NT2/D1 (cell line): ENCODE measurements at regions not wholly inside any gene's neighbourhood (a gene's known extent, or its start where the extent isn't known, plus 50 kb on each side); places are given as distances from the start of the nearest gene placed in this dataset.

Experiments used
- DNase-seq: peaks from one replicate; pipeline ENCODE4 v3.0.0-alpha.2; 2011; ENCODE audit warnings: low read depth, low spot score
- H3K27me3 ChIP-seq: 2 replicates; pipeline ENCODE4 v1.6.0; 2011; ENCODE audit warnings: mild to moderate bottlenecking; ENCODE audit not compliant: insufficient read length, insufficient read depth
- H3K36me3 ChIP-seq: 2 replicates; pipeline ENCODE4 v1.6.1; 2011; ENCODE audit warnings: mild to moderate bottlenecking, low read length, mixed read lengths; ENCODE audit not compliant: insufficient read depth, insufficient read length
- H3K4me1 ChIP-seq: 2 replicates; pipeline ENCODE4 v1.5.1; 2011; ENCODE audit not compliant: insufficient read depth, insufficient read length
- H3K4me3 ChIP-seq: 2 replicates; pipeline ENCODE4 v1.5.1; 2011; ENCODE audit warnings: low read depth; ENCODE audit not compliant: insufficient read length
- H3K9ac ChIP-seq: 2 replicates; pipeline ENCODE4 v1.6.0; 2011; ENCODE audit warnings: low read depth; ENCODE audit not compliant: insufficient read length
- H3K9me3 ChIP-seq: 2 replicates; pipeline ENCODE4 v1.5.1; 2011; ENCODE audit warnings: mild to moderate bottlenecking, low read length; ENCODE audit not compliant: insufficient read depth
- SUZ12 ChIP-seq: IDR thresholded peaks from 2 replicates; pipeline ENCODE4 v1.6.1; 2011; ENCODE audit not compliant: insufficient read length, insufficient read depth; ENCODE audit errors: extremely low read depth
- YY1 ChIP-seq: IDR thresholded peaks from 2 replicates; pipeline ENCODE4 v1.6.1; 2011; ENCODE audit not compliant: insufficient read length, insufficient read depth
- ZNF274 ChIP-seq: IDR thresholded peaks from 2 replicates; pipeline ENCODE4 v1.6.1; 2011; ENCODE audit warnings: mild to moderate bottlenecking, low read depth, low read length

DNA sequence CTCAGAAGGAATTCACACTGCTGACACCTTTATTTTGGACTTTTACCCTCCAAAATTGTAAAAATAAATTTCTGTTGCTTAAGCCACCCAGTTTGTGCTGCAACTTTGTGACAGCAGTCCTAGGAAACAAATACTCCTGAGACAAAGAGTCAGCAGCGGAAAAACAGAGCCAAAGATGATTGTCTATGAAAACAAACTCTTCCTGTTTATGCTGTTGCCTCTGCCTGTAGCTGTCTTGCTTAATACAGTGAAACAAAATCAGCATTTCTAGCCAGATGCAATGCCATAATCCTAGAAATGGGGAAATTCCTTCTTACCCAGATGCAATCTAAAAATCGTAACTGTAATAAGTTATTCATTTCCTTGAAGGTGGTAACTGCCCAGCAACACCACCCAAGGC, 387.5 kb upstream of the ATP11B start:
- Histone ChIP-seq H3K36me3 (no peaks in the 10 kb centered on the region), H3K9me3 (no peaks in the 10 kb centered on the region), H3K27me3 (no peaks in the 10 kb centered on the region), H3K4me1 (no peaks in the 10 kb centered on the region), H3K4me3 (no peak overlapping the region), H3K9ac (no peak overlapping the region)
- no peak for DNase-seq
- TF ChIP-seq SUZ12 (no peak), YY1 (no peak), ZNF274 (no peak)

DNA sequence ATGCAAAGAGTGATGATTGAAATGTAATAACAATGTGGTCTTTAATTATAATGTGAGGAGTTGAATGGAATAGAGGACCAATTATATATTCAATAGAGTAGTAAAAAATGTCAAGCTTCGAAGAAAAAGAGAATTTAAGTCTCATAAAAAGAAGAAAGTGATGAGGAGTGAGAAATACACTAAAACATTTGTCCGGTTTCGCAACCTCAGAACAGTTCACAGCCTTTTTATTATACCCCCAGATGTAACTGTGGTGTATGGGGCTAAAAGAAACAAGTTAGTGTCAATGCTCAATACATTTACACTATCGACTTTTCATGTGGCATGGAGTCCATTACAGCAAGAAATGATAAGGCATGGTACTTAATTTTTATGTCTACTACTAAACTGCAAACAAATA, 386.5 kb upstream of the ATP11B start:
- Histone ChIP-seq H3K9me3 (no peaks in the 10 kb centered on the region), H3K36me3 (no peaks in the 10 kb centered on the region), H3K4me3 (no peak overlapping the region), H3K4me1 (no peaks in the 10 kb centered on the region), H3K27me3 (no peaks in the 10 kb centered on the region), H3K9ac (no peak overlapping the region)
- no peak for TF ChIP-seq ZNF274
- TF ChIP-seq SUZ12 = no peak
- TF ChIP-seq YY1 = no peak
- no peak for DNase-seq

DNA sequence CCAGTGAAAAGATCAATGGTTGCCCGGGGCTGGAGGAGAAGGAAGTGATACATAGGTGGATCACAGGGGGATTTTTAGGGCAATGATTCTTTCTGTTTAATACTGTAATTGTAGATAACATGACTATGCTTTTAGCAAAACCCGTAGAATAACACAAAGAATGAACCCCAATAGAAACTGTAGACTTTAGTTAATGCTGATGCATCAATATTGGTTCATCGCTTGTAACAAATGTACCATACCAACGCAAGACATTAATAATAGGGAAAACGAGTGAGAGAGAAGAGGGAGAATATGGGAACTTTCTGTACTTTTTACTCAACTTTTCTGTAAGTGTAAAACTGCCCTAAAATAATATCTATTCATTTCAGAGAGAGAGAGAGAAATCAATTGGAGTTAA, 383.3 kb upstream of the ATP11B start:
- no peaks in the 10 kb centered on the region for H3K27me3 ChIP-seq
- H3K9ac ChIP-seq = no peak overlapping the region
- no peak overlapping the region for H3K4me3 ChIP-seq
- H3K4me1 ChIP-seq = no peaks in the 10 kb centered on the region
- TF ChIP-seq SUZ12 (no peak), YY1 (no peak), ZNF274 (no peak)
- no peaks in the 10 kb centered on the region for H3K36me3 ChIP-seq
- DNase-seq = no peak
- H3K9me3 ChIP-seq = no peaks in the 10 kb centered on the region

DNA sequence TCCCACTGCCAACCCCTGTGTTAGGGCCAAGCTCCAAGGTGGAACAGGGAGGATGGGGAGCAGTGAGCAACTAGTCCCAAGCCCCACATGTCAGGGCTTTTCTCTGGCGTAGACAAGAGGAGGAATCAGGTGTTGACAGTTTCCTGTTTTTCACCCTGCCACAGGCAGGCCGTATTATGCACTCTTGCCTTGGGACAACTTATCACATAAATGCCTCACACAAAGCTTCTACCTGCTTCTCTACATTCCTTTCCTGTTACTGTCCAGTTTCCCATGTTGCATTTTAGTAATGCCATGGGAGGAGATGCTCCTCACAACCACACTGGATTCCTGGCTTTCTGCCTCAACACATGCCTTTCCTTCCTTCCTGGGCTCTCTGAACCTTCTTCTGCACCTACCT, 381.2 kb upstream of the ATP11B start:
- H3K27me3 ChIP-seq = no peaks in the 10 kb centered on the region
- H3K4me1 ChIP-seq = no peaks in the 10 kb centered on the region
- TF ChIP-seq YY1 (no peak), ZNF274 (no peak), SUZ12 (no peak)
- no peak for DNase-seq
- H3K9ac ChIP-seq = no peak overlapping the region
- no peaks in the 10 kb centered on the region for H3K36me3 ChIP-seq
- H3K9me3 ChIP-seq = no peaks in the 10 kb centered on the region
- no peak overlapping the region for H3K4me3 ChIP-seq

DNA sequence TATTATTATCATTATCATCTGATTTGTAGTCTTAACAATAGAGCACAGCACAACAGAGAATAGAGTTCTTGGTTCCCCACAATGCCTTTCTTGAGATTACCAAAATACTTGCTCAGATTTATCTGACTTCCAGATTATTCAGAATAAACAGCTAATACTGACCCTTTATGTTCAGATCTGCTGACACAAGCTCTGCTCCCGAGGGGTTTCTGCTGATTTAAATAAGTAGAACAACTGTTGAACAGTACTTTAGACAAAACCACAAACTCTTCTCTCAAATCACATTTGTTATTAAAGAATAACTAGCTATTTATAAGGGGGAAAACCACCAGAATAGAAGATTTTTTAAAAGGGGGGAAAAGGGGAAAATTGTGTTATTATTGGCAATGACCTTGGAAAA, 380.2 kb upstream of the ATP11B start:
- Histone ChIP-seq H3K4me3 (no peak overlapping the region), H3K27me3 (no peaks in the 10 kb centered on the region), H3K9me3 (no peaks in the 10 kb centered on the region), H3K9ac (no peak overlapping the region), H3K4me1 (no peaks in the 10 kb centered on the region), H3K36me3 (no peaks in the 10 kb centered on the region)
- no peak for DNase-seq
- TF ChIP-seq ZNF274 (no peak), SUZ12 (no peak), YY1 (no peak)

DNA sequence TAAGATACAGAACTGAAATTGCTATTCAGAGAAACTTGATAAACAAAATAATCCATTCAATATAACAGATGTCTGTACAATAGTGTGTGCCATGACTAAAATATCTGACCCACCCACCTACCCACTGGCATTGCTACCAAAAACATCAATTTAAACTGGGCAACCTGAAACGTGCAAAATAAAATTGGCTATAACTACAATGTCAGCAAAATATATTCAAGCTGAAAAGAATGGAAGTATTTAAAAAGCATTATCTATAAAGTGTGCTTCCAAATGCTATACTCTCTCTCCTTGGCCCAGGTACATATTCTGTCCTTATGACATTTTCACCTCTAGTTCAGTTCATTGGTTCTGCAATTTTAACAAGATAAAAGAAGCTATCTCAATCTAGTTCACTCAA, 379.6 kb upstream of the ATP11B start:
- Histone ChIP-seq H3K9ac (no peak overlapping the region), H3K4me3 (no peak overlapping the region), H3K36me3 (no peaks in the 10 kb centered on the region), H3K4me1 (no peaks in the 10 kb centered on the region), H3K27me3 (no peaks in the 10 kb centered on the region), H3K9me3 (no peaks in the 10 kb centered on the region)
- TF ChIP-seq ZNF274 (no peak), YY1 (no peak), SUZ12 (no peak)
- no peak for DNase-seq

DNA sequence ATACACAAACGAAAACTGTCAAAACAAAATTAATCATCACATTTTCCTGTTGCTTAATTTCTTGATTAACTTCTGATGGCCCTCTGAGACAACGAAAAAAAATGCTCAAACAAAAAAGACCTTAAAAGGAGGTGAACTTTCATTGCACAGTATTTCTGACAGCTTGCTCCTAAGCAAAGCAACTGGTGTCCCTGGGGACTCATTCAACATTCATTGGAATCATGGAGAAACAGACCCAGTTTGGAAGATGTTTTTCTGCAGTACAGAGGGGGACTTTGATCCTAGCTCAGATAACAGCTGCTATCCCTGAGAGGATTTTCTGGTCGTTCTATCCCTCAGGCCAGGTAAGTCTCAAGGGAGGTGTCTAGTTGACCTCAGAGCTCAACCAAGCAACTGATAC, 378.7 kb upstream of the ATP11B start:
- DNase-seq = no peak
- Histone ChIP-seq H3K27me3 (no peaks in the 10 kb centered on the region), H3K36me3 (no peaks in the 10 kb centered on the region), H3K9me3 (no peaks in the 10 kb centered on the region), H3K4me1 (no peaks in the 10 kb centered on the region), H3K4me3 (no peak overlapping the region), H3K9ac (no peak overlapping the region)
- TF ChIP-seq SUZ12 (no peak), YY1 (no peak), ZNF274 (no peak)

DNA sequence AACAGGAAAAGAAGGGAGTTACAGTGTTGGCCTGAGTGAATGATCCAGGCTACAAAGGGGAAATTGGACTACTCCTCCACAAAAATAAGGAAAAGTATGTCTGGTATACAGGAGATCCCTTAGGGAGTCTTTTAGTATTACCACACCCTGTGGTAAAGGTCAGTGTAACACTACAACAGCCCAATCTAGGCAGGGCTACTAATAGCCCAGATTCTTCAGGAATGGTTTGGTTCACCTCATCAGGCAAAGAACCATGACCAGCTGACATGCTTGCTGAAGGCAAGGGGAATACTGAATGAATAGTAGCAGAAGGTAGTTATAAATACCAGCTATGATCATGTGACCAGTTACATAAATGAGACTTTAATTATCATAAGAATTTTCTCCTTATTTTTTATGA, 372.6 kb upstream of the ATP11B start:
- H3K36me3 ChIP-seq = no peaks in the 10 kb centered on the region
- no peak overlapping the region for H3K4me3 ChIP-seq
- H3K27me3 ChIP-seq = no peaks in the 10 kb centered on the region
- peaks cover 8% of the 10 kb centered on the region; the same call in 1 of the 2 replicates for H3K9me3 ChIP-seq
- DNase-seq = no peak
- no peak overlapping the region for H3K9ac ChIP-seq
- TF ChIP-seq SUZ12 (no peak), YY1 (no peak), ZNF274 (no peak)
- no peaks in the 10 kb centered on the region for H3K4me1 ChIP-seq
